ENCODE measurements at regions not wholly inside any gene's neighbourhood (a gene's known extent, or its start where the extent isn't known, plus 50 kb on each side); places are given as distances from the start of the nearest gene placed in this dataset.

DNA sequence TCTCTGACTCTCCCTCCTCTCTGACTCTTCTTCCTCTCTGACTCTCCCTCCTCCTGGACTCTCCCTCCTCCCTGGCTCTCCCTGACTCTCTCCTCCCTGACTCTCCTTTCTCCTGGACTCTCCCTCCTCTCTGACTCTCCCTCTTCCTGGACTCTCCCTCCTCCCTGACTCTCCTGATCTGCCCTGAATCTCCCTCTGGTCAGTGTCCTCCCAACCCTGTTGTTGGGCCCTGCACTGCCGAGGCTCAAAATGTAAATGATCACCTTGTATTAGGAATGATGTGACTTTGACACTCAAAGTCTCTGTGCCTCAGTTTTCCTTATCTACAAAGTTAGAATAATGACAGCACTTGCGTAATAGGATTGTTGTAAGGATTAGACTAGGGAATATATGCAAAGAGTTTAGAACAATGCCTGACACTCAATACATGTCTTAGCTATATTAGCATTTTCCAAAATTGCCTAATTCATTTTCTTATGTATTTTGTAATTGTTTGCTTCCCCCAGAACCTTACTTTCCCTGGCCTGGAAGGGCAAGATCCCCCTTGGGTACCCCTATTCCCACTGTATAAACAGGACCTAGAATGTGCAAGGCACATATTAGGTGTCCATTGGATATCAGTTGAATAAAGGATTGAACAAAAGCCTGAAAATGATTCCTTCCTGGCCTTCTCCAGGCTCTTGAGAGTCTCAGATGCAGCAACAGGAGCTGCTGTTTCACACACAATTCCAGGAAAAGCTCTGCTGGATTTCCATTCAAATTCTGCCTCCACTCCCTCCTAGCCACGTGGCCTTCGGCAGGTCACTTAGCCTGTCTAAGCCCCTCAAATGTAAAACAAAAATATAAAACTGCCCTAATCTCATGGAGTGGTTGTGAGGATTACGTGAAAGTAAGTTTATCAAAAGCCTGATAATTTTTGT lies 170.1 kb downstream of the INHBB start:
- TF ChIP-seq, protein P1, sequence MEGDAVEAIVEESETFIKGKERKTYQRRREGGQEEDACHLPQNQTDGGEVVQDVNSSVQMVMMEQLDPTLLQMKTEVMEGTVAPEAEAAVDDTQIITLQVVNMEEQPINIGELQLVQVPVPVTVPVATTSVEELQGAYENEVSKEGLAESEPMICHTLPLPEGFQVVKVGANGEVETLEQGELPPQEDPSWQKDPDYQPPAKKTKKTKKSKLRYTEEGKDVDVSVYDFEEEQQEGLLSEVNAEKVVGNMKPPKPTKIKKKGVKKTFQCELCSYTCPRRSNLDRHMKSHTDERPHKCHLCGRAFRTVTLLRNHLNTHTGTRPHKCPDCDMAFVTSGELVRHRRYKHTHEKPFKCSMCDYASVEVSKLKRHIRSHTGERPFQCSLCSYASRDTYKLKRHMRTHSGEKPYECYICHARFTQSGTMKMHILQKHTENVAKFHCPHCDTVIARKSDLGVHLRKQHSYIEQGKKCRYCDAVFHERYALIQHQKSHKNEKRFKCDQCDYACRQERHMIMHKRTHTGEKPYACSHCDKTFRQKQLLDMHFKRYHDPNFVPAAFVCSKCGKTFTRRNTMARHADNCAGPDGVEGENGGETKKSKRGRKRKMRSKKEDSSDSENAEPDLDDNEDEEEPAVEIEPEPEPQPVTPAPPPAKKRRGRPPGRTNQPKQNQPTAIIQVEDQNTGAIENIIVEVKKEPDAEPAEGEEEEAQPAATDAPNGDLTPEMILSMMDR (conservative IDR thresholded peaks at IDR 0.05 in 1 of 2, IDR thresholded peaks at IDR 0.05 in 1 of 2; ENCODE audit: low read depth in 1 of 2, low read length in 2 of 2) = no peak
- TF ChIP-seq EZH2 (IDR thresholded peaks at IDR 0.05; ENCODE audit: low read length, missing control alignments) = no peak
